GM23338 (cell line): ENCODE measurements at regions not wholly inside any gene's neighbourhood (a gene's known extent, or its start where the extent isn't known, plus 50 kb on each side); places are given as distances from the start of the nearest gene placed in this dataset.

Experiments
- ATAC-seq: fragments of 200-7000 bp; cut with Tn5 transposase; 3 replicates; pipeline ENCODE4 v1.9.1; 2020
- DNase-seq: peaks from one replicate; pipeline ENCODE4 v3.0.0-alpha.2; 2015; ENCODE audit warnings: low spot score
- H2AFZ ChIP-seq: fragments of 200-600 bp; sonication (generic); 2 replicates; pipeline ENCODE4 v1.8.0; 2016; ENCODE audit warnings: antibody characterized with exemption, mild to moderate bottlenecking, moderate library complexity
- H3F3A ChIP-seq: fragments of 200-600 bp; sonication (generic); replicated peaks from 2 replicates; pipeline ENCODE4 v1.8.0; 2017; ENCODE audit warnings: antibody characterized with exemption, mixed run types, low read depth
- H3K27ac ChIP-seq: fragments of 200-600 bp; sonication (generic); 2 replicates; pipeline ENCODE4 v1.6.1; 2016; ENCODE audit warnings: low read depth
- H3K27me3 ChIP-seq: fragments of 200-600 bp; sonication (generic); 2 replicates; pipeline ENCODE4 v1.8.0; 2016; ENCODE audit warnings: mild to moderate bottlenecking, mixed run types, moderate library complexity; ENCODE audit not compliant: insufficient read depth
- H3K36me3 ChIP-seq: fragments of 200-600 bp; sonication (generic); 2 replicates; pipeline ENCODE4 v1.8.0; 2016; ENCODE audit warnings: mild to moderate bottlenecking; ENCODE audit not compliant: insufficient read depth
- H3K4me1 ChIP-seq: fragments of 200-600 bp; sonication (generic); 2 replicates; pipeline ENCODE4 v1.8.0; 2016; ENCODE audit warnings: mild to moderate bottlenecking, moderate library complexity; ENCODE audit not compliant: insufficient read depth
- H3K4me2 ChIP-seq: fragments of 200-600 bp; sonication (generic); 2 replicates; pipeline ENCODE4 v1.7.1; 2017; ENCODE audit warnings: mixed run types
- H3K4me3 ChIP-seq: fragments of 200-600 bp; sonication (generic); 2 replicates; pipeline ENCODE4 v1.6.1; 2016; ENCODE audit warnings: mixed run types
- H3K79me2 ChIP-seq: fragments of 200-600 bp; sonication (generic); replicated peaks from 2 replicates; pipeline ENCODE4 v1.8.0; 2017; ENCODE audit warnings: mild to moderate bottlenecking; ENCODE audit not compliant: insufficient read depth
- H3K9me2 ChIP-seq: fragments of 200-600 bp; sonication (generic); 2 replicates; pipeline ENCODE4 v1.8.0; 2017; ENCODE audit not compliant: insufficient read depth
- H4K20me1 ChIP-seq: fragments of 200-600 bp; sonication (generic); replicated peaks from 2 replicates; pipeline ENCODE4 v1.8.0; 2017; ENCODE audit warnings: mild to moderate bottlenecking; ENCODE audit not compliant: insufficient read depth
- H3K27ac Mint-ChIP-seq: 2 replicates; pipeline ENCODE4 v1.8.0; 2020; ENCODE audit warnings: inconsistent platforms, mild to moderate bottlenecking, moderate library complexity, mixed read lengths
- H3K27me3 Mint-ChIP-seq: 3 replicates; pipeline ENCODE4 v1.8.0; 2022; ENCODE audit warnings: low read depth, mild to moderate bottlenecking, moderate library complexity, mixed read lengths, inconsistent platforms; ENCODE audit not compliant: insufficient read depth, poor library complexity
- H3K36me3 Mint-ChIP-seq: 3 replicates; pipeline ENCODE4 v1.8.0; 2021; ENCODE audit warnings: low read depth, mild to moderate bottlenecking, inconsistent platforms, moderate library complexity, mixed read lengths
- H3K4me1 Mint-ChIP-seq: 3 replicates; pipeline ENCODE4 v1.8.0; 2020; ENCODE audit warnings: mild to moderate bottlenecking, inconsistent platforms, mixed read lengths
- H3K4me3 Mint-ChIP-seq: 3 replicates; pipeline ENCODE4 v1.8.0; 2021; ENCODE audit warnings: moderate library complexity, mild to moderate bottlenecking, inconsistent platforms, mixed read lengths
- H3K9me3 Mint-ChIP-seq: 3 replicates; pipeline ENCODE4 v1.8.0; 2020; ENCODE audit warnings: moderate library complexity, mild to moderate bottlenecking, inconsistent platforms, mixed read lengths
- EZH2 ChIP-seq: fragments of 200-600 bp; sonication (generic); IDR thresholded peaks from one replicate; pipeline ENCODE4 v1.8.0; 2017; ENCODE audit warnings: antibody characterized with exemption, mild to moderate bottlenecking, low read depth; ENCODE audit not compliant: unreplicated experiment
- JUNB ChIP-seq: IDR thresholded peaks from one replicate; pipeline ENCODE4 v1.6.1; 2016; ENCODE audit warnings: antibody characterized with exemption; ENCODE audit not compliant: unreplicated experiment
- STAT1 ChIP-seq: IDR thresholded peaks from one replicate; pipeline ENCODE4 v1.6.1; 2016; ENCODE audit warnings: antibody characterized with exemption; ENCODE audit not compliant: unreplicated experiment
- ZNF114 ChIP-seq: fragments of 250-450 bp; sonication (Bioruptor Pico); IDR thresholded peaks from 2 replicates; pipeline ENCODE4 v1.5.0; 2020; ENCODE audit warnings: mild to moderate bottlenecking, moderate library complexity
- TF ChIP-seq, protein P1 (sequence below): fragments of 250-450 bp; sonication (Bioruptor Pico); IDR thresholded peaks from 2 replicates; pipeline ENCODE4 v1.5.0; 2020; ENCODE audit warnings: mild to moderate bottlenecking, moderate library complexity

DNA sequence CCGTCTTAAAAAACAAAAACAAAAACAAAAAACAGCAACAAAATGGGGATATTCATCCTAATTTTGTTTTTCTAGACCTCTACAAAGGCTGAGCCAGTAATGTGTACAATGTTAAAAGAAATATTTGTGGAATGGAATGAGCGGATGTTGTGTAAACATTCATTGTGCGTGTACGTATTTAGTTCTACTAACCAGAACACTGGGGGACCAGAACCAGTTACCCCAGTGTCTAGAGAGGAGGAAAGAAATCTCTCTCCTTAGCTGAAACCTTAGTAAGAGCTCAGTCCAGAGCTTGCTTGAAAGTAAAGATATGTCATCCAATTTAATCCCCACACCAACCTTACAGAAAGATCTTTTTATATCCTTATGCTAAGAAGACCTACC, 106.7 kb upstream of the CPEB4 start (continued):
- TF ChIP-seq EZH2: no peak

DNA sequence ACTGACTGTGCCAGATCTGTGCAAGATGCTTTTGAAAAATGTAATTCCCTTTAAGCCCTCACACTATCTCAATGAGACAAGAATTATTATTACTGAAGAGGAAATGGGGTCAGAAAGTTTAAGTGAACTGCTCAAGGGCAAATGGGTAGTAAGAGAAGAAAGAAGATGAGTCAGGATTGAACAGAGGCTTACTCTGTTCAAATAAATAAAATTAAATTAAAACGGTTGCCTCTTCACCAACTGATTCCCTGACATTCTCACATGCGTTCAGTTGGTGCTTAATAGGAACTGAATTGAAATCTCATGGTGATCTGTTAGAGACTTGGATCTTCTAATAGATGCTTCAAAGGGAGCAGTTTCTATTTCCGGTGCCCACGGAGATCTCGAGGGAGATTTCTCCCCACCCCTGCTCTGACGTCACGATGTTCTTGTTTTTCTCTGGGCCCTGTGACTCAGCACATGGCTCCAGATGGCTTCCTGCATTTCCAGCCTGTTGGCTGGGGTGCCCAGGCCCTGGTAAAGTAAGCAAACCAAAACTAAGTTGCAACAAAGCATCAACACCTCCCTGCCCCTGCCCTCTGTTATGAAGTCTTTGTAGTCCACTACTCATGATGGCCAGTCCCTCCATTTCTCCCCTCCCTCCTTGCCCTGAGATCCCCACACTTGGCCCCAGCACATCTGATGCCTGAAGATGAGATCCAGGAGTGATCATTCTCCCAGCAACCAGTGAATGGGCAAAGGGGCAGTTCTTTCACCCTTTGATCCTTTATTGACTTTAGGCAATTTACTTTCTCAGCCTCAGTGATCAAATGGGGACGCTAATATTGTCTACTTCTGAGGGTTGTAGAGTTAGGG, 106.1 kb upstream of the CPEB4 start:
- no peak overlapping the region for H3K4me3 ChIP-seq
- H3K4me2 ChIP-seq: no peak overlapping the region
- peaks cover 3% of the 10 kb centered on the region; the same call in 1 of the 2 replicates for H3K9me2 ChIP-seq
- no peak for TF ChIP-seq JUNB
- TF ChIP-seq ZNF114 (CRISPR knock-in tag): no peak
- TF ChIP-seq, protein P1, sequence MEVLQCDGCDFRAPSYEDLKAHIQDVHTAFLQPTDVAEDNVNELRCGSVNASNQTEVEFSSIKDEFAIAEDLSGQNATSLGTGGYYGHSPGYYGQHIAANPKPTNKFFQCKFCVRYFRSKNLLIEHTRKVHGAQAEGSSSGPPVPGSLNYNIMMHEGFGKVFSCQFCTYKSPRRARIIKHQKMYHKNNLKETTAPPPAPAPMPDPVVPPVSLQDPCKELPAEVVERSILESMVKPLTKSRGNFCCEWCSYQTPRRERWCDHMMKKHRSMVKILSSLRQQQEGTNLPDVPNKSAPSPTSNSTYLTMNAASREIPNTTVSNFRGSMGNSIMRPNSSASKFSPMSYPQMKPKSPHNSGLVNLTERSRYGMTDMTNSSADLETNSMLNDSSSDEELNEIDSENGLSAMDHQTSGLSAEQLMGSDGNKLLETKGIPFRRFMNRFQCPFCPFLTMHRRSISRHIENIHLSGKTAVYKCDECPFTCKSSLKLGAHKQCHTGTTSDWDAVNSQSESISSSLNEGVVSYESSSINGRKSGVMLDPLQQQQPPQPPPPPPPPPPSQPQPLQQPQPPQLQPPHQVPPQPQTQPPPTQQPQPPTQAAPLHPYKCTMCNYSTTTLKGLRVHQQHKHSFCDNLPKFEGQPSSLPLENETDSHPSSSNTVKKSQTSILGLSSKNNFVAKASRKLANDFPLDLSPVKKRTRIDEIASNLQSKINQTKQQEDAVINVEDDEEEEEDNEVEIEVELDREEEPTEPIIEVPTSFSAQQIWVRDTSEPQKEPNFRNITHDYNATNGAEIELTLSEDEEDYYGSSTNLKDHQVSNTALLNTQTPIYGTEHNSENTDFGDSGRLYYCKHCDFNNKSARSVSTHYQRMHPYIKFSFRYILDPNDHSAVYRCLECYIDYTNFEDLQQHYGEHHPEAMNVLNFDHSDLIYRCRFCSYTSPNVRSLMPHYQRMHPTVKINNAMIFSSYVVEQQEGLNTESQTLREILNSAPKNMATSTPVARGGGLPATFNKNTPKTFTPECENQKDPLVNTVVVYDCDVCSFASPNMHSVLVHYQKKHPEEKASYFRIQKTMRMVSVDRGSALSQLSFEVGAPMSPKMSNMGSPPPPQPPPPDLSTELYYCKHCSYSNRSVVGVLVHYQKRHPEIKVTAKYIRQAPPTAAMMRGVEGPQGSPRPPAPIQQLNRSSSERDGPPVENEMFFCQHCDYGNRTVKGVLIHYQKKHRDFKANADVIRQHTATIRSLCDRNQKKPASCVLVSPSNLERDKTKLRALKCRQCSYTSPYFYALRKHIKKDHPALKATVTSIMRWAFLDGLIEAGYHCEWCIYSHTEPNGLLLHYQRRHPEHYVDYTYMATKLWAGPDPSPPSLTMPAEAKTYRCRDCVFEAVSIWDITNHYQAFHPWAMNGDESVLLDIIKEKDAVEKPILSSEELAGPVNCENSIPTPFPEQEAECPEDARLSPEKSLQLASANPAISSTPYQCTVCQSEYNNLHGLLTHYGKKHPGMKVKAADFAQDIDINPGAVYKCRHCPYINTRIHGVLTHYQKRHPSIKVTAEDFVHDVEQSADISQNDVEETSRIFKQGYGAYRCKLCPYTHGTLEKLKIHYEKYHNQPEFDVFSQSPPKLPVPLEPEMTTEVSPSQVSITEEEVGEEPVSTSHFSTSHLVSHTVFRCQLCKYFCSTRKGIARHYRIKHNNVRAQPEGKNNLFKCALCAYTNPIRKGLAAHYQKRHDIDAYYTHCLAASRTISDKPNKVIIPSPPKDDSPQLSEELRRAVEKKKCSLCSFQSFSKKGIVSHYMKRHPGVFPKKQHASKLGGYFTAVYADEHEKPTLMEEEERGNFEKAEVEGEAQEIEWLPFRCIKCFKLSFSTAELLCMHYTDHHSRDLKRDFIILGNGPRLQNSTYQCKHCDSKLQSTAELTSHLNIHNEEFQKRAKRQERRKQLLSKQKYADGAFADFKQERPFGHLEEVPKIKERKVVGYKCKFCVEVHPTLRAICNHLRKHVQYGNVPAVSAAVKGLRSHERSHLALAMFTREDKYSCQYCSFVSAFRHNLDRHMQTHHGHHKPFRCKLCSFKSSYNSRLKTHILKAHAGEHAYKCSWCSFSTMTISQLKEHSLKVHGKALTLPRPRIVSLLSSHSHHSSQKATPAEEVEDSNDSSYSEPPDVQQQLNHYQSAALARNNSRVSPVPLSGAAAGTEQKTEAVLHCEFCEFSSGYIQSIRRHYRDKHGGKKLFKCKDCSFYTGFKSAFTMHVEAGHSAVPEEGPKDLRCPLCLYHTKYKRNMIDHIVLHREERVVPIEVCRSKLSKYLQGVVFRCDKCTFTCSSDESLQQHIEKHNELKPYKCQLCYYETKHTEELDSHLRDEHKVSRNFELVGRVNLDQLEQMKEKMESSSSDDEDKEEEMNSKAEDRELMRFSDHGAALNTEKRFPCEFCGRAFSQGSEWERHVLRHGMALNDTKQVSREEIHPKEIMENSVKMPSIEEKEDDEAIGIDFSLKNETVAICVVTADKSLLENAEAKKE (CRISPR knock-in tag): no peak
- no peak for TF ChIP-seq STAT1
- H3K9me3 Mint-ChIP-seq: no peaks in the 10 kb centered on the region
- ATAC-seq (no peak), DNase-seq (no peak)
- no peaks in the 10 kb centered on the region for H3K36me3 Mint-ChIP-seq
- H2AFZ ChIP-seq: peak overlapping the region; percentile 88
- no peak overlapping the region for H3K4me3 Mint-ChIP-seq
- H3F3A ChIP-seq: no peaks in the 10 kb centered on the region
- peaks cover 4% of the 10 kb centered on the region for H3K27me3 Mint-ChIP-seq
- peaks cover 8% of the 10 kb centered on the region for H3K4me1 ChIP-seq
- no peak overlapping the region for H3K27ac ChIP-seq
- H4K20me1 ChIP-seq: no peaks in the 10 kb centered on the region
- no peaks in the 10 kb centered on the region for H3K27me3 ChIP-seq
- H3K4me1 Mint-ChIP-seq: peaks cover 21% of the 10 kb centered on the region
- H3K36me3 ChIP-seq: no peaks in the 10 kb centered on the region
- peak overlapping the region; percentile 29; the same call in 1 of the 2 replicates for H3K27ac Mint-ChIP-seq
- H3K79me2 ChIP-seq: no peaks in the 10 kb centered on the region
